Iris pigment epithelial cell (primary cell): ENCODE measurements at regions not wholly inside any gene's neighbourhood (a gene's known extent, or its start where the extent isn't known, plus 50 kb on each side); places are given as distances from the start of the nearest gene placed in this dataset.

Experiments used
- DNase-seq: peaks from one replicate; pipeline ENCODE4 v3.0.0-alpha.2; 2011; ENCODE audit warnings: low read depth

DNA sequence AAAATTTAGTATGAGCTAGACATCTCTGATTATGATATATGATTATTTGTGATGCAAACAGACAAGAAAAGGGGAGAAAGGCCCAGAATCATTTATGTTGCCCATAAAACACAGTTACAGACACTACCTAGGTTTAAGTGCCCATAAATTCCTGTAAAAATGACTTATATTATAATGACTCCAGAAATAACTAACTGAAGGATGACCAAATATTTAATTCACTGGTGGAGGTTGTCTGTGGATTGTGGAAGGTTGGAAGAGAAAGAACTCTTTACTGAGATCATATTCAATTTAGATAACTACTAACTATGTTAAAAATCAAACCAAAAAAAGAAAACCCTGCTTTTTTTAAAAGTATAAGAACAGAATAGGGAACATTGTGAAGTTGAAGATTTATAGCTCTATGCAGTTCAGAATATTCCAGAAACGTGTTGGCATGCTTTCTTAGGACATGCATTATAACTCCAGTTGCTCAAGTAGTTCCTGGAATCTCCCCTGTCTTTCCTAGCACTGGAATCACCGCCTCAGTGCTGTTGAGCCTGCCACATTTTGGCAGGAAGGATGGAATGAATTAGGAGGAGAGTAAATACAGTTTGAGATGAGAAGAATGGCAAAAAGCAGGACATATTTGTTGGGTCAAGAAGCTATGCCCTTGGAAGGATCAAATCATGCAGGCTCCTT is 72.0 kb upstream of the PAPPA start:
- no peak for DNase-seq

DNA sequence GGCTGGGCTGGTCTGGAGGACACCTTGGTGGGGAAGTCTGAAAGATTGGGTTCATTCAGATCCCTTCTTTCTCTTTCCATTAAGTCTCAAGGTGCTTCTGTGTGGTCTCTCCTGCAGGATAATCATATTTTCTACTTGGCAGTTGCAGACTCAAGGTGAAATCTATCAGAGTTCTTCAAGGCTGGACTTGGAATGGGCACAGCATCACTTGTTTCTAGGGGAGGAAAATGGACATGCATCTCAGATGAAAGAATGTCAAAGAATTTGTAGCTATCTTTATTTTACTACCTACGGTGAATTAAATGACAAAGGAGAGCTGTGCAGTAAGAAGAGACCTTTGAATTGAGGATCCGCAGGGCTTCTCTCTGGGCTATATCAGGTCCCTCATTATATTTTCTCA is 69.8 kb upstream of the PAPPA start:
- no peak for DNase-seq

DNA sequence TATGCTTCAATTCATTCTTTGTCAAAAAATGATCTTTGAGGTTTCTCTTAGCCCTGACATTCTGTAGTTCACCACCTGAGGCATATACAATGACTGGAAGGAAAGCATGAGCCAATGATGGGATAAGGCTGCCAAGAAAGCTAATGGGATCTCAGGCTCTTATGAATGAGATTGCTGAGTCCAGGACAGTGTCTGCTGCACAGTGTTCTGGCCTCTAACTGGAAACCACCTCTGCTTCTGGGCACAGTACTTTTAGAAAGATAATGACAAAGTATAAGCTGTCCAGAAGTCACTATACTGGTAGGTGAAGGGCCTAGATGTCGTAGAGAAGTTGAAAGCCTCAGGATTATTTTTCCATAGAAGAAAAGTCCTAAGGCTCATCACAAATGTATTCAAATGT is 69.1 kb upstream of the PAPPA start:
- DNase-seq = no peak

DNA sequence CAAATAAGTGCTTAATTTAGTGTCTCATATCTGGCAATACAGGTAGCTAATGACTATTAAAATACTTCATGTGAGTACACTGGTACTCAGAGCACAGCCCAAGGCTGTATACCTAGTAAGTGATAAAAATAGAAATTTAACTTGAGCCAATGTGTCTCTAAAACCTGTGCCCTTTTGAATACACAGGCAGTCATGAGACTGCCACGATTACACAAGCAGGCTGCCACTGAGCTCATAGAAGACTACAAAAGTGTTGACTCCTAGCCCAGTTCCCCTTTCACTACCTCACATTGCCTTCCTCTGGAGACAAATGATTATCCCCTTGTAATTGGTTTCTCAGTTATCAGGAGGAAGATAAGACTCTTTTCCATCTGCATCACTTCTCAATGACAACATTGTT is 66.3 kb upstream of the PAPPA start:
- peak; percentile 88 for DNase-seq

DNA sequence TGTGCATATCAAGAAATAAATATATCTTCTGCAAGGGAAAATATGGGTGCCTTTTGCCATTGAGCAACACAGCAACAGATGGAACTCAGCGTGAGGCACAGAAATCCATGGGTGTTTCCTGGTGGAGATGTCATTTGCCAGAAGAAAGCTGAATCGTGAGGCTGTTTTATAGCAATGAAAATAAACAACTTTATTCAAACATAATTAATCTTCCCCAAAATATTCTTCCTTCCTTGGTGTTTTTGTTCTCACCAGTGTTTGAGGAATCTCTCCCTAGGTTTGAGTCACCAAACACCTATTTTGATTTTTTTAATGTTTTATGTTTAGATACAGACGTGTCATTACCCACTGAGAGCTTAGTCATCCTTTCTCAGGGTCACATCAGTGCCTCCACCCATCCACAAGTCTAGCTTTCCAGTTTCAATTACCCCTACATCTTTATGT is 65.8 kb upstream of the PAPPA start:
- peak; percentile 86 for DNase-seq

DNA sequence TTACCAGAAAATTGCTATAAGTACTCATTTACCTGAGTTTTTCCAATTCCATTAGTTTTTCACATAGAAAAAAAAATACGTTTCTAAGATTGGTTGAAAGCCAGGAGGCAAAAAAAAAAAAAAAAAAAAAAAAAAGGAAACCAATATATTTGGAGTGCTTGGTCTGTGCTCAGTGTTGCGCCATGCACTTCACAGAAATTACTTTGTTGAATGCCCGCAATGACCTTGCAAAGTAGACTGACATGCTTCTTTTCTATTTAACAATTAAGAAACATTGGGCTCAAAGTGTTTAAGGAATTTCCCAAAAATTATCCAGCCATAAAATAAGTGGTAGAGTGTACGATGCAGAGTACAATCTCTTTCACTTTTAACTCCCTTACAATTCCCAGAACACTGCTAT is 65.2 kb upstream of the PAPPA start:
- peak; percentile 28 for DNase-seq

DNA sequence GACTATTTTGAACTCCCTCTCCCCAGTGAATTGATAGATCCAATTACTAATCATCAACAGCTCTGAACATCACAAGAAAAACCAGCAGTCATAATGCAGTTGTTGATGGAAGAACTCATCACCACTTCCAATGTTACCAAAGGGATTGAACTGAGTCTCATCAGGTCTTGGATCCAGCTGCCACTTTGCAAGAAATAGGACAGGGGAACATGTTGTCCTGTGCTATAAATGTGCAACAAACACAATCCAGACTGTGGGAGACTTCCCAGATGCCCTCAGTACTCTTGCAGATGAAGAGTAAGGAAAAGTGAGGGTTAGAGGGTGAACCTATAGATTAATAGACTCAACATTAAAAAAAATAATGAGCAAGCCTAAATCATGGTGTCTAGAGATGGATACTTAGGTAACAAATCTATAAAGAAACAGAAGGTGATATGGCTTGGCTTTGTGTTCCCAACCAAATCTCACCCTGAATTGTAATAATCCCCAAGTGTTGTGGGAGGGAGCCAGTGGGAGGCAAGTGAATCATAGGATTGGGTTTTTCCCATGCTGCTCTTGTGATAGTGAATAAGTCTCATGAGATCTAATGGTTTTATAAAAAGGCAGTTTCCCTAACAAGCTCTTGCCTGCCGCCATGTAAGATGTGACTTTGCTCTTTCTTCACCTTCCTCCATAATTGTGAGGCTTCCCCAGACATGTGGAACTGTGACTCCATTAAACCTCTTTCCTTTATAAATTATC is 63.4 kb upstream of the PAPPA start:
- no peak for DNase-seq

DNA sequence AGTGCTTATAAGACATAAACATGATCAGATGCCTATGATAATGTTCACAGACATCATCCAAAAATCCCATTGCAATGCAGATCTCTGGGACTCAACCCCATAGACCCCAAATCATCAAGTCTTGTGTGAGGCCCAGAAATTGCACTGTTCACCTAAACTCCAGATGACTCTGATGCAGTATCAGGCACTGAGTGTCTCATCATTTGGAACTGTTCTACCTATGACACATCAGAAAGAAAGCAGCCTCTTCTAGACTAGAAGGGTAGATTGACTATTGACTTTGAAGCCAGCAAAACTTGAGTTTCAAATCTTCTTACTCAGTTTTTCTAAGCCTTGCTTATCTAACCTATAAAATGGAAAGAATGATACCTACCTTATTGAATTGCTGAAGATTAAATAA is 58.7 kb upstream of the PAPPA start:
- peak; percentile 57 for DNase-seq

DNA sequence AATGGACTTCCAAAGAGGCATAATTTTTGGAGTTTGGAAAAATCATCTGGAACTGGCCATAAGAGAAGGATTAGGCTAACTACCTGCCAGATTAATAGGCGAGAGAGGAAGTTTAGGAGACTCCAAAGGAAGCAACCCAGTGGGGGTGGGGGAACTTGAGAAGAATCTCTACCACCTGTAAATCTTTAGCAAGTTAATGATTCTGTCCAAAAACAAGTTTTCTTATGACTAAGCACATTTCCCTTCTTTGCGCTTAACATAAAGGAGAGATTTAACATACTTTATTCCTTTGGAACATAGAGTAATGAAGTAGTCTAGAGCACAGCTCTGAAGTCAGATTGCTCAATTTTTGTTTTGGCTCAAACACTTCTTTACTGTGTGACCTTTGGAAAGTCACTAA is 58.2 kb upstream of the PAPPA start:
- no peak for DNase-seq

DNA sequence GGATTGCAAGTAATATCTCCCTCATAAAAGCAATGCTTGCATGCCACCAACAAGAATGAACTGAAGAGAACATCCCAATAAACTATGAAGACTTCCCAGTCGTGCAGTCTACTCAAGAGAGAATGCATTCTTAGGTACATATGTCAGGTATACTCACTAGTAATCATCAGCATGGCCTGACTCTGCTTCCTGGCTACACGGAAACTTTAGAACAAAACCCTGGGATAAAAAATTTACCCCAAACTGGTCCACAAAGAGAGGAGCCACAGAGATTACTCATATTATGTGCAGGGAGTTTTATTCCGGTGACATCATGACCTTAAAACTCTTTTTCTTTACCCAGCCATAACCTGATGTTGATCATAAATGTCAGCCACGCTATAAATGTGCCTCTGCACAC is 57.5 kb upstream of the PAPPA start:
- DNase-seq = peak; percentile 55

DNA sequence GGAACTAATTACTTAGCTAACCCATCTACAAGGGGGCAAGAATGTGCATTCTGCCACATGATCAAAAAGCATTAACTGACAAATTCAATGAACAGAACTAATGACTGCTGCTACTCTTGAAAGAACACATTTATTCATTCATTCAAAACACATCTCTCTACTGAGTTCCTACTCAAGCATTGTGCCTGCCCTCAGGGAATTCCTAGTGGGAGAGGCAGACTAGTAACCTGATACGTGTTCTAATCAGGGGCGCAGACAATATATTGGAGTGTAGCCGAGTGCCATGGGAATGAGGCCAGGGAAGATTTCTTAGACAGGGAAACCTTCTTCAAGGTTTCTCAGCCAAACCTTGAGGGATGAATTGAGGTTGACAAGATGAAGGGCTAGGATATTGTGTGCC is 56.7 kb upstream of the PAPPA start:
- DNase-seq = no peak

DNA sequence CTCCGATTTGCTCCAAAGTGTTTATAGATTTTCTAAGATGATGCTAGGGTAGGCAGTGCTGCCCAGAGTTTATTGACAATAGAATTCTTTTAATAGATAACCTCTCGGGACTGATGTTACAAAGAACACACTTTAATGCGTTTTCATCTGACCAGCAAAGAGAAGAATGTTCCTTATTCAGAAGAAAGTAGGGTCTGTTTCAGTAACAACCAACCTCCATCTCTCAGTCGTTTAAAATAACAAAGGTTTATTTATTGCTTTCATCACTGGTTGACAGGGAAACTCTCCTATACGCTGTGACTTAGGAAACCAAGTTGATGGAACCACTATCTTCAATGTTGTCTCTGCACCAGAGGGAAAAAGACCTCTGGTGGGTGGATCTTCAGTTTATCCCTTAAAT is 55.1 kb upstream of the PAPPA start:
- DNase-seq = no peak

DNA sequence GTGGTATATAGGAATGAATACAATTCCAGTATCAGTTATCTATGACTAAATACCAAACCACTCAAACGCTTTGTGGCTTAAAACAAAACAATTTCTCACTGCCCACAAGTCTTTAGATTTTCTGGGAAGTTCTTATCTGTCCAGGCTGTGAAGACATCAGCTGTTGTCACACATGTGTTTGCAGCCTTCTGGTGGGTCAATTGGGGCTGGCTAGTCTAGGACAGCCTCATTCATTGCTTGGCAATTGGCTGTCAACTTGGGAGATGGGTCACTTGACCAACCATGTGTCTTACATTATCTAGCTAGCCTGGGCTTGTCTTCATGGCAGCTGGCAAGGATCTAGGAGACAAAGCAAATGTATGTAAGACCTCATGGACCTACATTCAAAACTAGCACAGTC is 53.8 kb upstream of the PAPPA start:
- peak; percentile 91 for DNase-seq

DNA sequence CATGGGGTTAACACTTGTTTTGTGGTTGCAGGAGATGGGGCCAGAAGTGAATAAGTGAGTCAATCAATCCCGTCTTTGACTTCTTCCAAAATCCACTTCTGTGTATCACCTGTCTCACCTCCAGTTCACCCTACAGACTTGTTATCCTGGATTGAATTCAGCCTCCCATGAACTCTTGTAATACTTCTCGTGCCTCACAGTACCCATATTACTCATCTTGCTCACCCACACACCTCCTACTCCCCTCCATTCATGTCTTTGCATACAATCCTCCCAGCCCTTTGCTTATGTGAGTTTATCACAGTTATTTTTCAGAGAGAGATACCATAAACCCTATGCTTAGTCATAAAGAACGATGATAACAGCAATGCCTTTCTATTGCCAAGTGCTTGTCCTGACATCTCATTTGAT is 52.9 kb upstream of the PAPPA start:
- peak; percentile 95 for DNase-seq

DNA sequence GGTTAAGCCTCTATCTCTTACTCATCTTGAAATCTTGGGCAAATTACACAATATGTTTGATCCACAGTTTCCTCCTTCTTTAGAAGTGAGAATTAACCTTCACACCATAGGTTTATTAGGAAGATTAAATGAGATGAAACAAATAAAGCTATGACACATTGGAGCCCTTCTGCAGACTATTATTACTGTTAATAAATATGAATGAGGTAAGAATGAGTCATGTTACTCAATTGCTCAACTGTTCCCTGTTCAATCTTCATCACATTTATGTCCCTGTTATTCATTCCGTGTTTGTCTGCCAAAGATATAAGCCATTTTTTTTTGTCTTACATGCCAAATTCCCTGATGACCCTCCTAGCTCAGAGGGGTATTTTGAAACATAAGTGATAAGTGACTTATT is 52.1 kb upstream of the PAPPA start:
- peak; percentile 94 for DNase-seq

DNA sequence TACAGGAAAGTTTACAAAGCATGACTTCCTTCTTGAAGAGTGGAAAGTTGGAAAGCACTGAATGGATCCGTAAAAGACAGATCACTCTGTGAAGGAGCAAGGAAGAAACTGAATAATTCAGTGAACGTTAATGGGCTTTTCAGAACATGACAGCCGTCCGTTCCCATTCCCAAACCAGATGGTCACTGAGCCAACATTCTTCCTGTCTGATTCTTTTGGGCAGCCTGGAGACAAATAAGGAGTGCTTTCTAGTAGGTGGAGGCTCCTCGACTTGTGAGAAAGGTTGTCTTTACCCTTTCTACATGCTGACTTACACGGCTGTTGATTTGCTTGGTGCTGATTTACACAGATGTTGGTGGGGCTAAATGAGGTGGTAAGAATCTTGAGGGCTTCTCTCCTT is 51.0 kb upstream of the PAPPA start:
- DNase-seq = no peak
